ENCODE measurements at regions not wholly inside any gene's neighbourhood (a gene's known extent, or its start where the extent isn't known, plus 50 kb on each side); places are given as distances from the start of the nearest gene placed in this dataset.

DNA sequence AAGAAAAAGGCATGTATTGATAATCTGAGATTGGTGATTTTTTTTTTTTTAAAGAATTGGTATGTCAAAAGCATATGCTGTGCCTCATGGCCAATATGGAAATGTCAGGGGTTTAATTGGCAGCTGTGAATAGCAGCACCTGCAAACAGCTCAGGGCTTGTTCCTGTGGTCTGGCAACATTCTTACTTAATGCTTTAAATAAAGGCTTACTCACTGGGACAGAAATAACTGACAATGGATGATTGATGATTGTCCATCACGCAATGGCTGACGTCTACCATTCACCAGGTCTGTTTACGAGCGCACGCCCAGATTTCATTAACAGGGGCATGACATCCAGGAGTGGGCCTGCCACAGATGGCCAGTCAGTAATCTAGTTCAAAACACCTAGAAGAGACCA, 66.7 kb downstream of the ETAA1 start:
- TF ChIP-seq CHD1 (IDR thresholded peaks at IDR 0.05; ENCODE audit: low read depth, low read length) (no peak), EZH2 (IDR thresholded peaks at IDR 0.05; ENCODE audit: borderline replicate concordance, control insufficient read depth, low read depth, low read length) (no peak), ZNF274 (IDR thresholded peaks at IDR 0.05; ENCODE audit: insufficient read depth, insufficient read length) (no peak), ZZZ3 (IDR thresholded peaks at IDR 0.05; ENCODE audit: control insufficient read depth, insufficient read length, low read depth) (no peak), CEBPB (IDR thresholded peaks at IDR 0.05; ENCODE audit: borderline replicate concordance in 1 of 2, low read depth in 2 of 2, low read length in 2 of 2) (no peak), MXI1 (IDR thresholded peaks at IDR 0.05; ENCODE audit: low read depth, low read length) (no peak), PAX5 (IDR thresholded peaks at IDR 0.05; ENCODE audit: borderline replicate concordance, low read depth, low read length) (no peak), ZSCAN29 (IDR thresholded peaks at IDR 0.05) (no peak), GABPA (IDR thresholded peaks at IDR 0.05; ENCODE audit: low read depth) (no peak), SIX5 (IDR thresholded peaks at IDR 0.05; ENCODE audit: low read depth, low read length, severe bottlenecking) (no peak), EGR1 (IDR thresholded peaks at IDR 0.05; ENCODE audit: borderline replicate concordance in 1 of 2, low read depth in 2 of 2, low read length in 2 of 2) (no peak)
- TF ChIP-seq, protein P1, sequence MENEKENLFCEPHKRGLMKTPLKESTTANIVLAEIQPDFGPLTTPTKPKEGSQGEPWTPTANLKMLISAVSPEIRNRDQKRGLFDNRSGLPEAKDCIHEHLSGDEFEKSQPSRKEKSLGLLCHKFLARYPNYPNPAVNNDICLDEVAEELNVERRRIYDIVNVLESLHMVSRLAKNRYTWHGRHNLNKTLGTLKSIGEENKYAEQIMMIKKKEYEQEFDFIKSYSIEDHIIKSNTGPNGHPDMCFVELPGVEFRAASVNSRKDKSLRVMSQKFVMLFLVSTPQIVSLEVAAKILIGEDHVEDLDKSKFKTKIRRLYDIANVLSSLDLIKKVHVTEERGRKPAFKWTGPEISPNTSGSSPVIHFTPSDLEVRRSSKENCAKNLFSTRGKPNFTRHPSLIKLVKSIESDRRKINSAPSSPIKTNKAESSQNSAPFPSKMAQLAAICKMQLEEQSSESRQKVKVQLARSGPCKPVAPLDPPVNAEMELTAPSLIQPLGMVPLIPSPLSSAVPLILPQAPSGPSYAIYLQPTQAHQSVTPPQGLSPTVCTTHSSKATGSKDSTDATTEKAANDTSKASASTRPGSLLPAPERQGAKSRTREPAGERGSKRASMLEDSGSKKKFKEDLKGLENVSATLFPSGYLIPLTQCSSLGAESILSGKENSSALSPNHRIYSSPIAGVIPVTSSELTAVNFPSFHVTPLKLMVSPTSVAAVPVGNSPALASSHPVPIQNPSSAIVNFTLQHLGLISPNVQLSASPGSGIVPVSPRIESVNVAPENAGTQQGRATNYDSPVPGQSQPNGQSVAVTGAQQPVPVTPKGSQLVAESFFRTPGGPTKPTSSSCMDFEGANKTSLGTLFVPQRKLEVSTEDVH (IDR thresholded peaks at IDR 0.05; ENCODE audit: low read depth, partially characterized antibody), result no peak
- TF ChIP-seq, protein P2, sequence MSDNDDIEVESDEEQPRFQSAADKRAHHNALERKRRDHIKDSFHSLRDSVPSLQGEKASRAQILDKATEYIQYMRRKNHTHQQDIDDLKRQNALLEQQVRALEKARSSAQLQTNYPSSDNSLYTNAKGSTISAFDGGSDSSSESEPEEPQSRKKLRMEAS (IDR thresholded peaks at IDR 0.05; ENCODE audit: low read depth, low read length), result no peak
- TF ChIP-seq, protein P3, sequence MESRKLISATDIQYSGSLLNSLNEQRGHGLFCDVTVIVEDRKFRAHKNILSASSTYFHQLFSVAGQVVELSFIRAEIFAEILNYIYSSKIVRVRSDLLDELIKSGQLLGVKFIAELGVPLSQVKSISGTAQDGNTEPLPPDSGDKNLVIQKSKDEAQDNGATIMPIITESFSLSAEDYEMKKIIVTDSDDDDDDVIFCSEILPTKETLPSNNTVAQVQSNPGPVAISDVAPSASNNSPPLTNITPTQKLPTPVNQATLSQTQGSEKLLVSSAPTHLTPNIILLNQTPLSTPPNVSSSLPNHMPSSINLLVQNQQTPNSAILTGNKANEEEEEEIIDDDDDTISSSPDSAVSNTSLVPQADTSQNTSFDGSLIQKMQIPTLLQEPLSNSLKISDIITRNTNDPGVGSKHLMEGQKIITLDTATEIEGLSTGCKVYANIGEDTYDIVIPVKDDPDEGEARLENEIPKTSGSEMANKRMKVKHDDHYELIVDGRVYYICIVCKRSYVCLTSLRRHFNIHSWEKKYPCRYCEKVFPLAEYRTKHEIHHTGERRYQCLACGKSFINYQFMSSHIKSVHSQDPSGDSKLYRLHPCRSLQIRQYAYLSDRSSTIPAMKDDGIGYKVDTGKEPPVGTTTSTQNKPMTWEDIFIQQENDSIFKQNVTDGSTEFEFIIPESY (IDR thresholded peaks at IDR 0.05), result no peak

Data from GM12878 (cell line).